ENCODE measurements at regions not wholly inside any gene's neighbourhood (a gene's known extent, or its start where the extent isn't known, plus 50 kb on each side); places are given as distances from the start of the nearest gene placed in this dataset.

DNA sequence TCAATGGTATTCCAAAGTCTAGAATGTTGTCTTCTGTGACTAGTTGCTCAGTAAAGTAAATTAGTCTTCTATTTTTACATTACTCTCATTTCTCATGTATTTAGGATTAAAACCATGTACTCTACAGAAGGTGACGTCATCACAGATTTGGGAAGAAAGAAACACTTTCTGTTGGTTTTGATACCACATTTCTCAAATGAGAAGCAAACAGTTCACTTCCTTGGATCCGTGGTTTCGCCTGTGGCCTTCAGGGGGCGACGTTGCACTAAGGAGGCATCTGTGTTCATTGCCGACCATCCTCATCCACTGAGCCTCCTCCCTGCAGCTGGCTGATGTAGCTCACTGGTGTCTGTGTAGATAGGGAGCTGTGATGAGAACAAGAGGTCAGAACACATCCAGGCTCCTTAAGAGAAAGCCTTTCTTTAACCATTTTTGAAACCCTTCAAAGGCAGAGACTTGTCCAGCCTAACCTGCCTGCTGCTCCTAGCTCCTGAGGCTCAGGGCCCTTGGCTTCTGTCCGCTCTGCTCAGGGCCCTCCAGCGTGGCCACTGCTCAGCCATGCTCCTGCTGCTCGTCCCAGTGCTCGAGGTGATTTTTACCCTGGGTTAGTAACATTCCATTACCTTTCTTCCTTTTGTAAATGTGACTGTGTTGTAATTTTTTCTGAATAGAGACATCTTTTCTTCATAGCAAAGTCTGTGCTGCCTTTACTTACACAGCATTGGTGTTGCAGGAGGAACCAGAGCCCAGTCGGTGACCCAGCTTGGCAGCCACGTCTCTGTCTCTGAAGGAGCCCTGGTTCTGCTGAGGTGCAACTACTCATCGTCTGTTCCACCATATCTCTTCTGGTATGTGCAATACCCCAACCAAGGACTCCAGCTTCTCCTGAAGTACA, 220.6 kb upstream of the OR4E1 start:
- ATAC-seq (replicated peaks; ENCODE audit: extremely low read depth, poor library complexity, severe bottlenecking) (peak; percentile 78), DNase-seq (ENCODE audit: low spot score in 2 of 2) (peak; percentile 15 to 21)
- peaks cover 9% of the 10 kb centered on the region for H3K27me3 Mint-ChIP-seq
- no peaks in the 10 kb centered on the region for H3K36me3 Mint-ChIP-seq (ENCODE audit: insufficient read depth)
- H3K4me1 Mint-ChIP-seq, result peaks cover 10% of the 10 kb centered on the region
- peak overlapping the region; percentile 79 for H3K27ac Mint-ChIP-seq (ENCODE audit: low read depth)
- H3K9me3 Mint-ChIP-seq, result no peaks in the 10 kb centered on the region
- peak overlapping the region; percentile 77 for H3K4me3 Mint-ChIP-seq

- Mint-ChIP-seq H3K36me3 (ENCODE audit: insufficient read depth) (peaks cover 3% of the 10 kb centered on the region), H3K4me1 (peaks cover 23% of the 10 kb centered on the region), H3K4me3 (no peak overlapping the region), H3K27ac (ENCODE audit: low read depth) (no peak overlapping the region), H3K9me3 (no peaks in the 10 kb centered on the region), H3K27me3 (peaks cover 9% of the 10 kb centered on the region)
- ATAC-seq (replicated peaks; ENCODE audit: extremely low read depth, poor library complexity, severe bottlenecking), result no peak
- no peak for DNase-seq (ENCODE audit: low spot score in 2 of 2)
Observed at GRCh38 chr14:21891921-21892320, 218.3 kb upstream of the OR4E1 start.

DNA sequence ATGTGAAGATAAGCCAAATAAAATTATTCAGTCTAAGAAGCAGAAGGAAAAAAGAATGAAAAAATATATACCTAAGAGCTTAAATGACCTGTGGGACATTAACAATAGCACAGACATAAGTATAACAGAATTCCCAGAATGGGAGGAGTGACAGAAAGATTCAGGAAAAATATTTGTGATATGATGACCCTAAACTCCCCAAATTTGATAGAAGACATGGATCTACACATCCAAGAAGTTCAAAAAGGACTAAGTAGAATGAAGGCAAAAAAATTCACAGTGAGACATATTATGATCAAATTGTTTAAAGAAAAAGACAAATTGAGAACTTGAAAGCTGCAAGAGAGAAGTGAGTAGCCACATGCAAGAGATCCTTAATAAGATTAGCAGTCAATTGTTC, 211.4 kb upstream of the OR4E1 start:
- Mint-ChIP-seq H3K4me3 (no peak overlapping the region), H3K27ac (ENCODE audit: low read depth) (no peak overlapping the region), H3K27me3 (no peaks in the 10 kb centered on the region), H3K9me3 (peaks cover 5% of the 10 kb centered on the region), H3K4me1 (peaks cover 26% of the 10 kb centered on the region), H3K36me3 (ENCODE audit: insufficient read depth) (peaks cover 3% of the 10 kb centered on the region)
- DNase-seq (ENCODE audit: low spot score in 2 of 2) (no peak), ATAC-seq (replicated peaks; ENCODE audit: extremely low read depth, poor library complexity, severe bottlenecking) (no peak)

DNA sequence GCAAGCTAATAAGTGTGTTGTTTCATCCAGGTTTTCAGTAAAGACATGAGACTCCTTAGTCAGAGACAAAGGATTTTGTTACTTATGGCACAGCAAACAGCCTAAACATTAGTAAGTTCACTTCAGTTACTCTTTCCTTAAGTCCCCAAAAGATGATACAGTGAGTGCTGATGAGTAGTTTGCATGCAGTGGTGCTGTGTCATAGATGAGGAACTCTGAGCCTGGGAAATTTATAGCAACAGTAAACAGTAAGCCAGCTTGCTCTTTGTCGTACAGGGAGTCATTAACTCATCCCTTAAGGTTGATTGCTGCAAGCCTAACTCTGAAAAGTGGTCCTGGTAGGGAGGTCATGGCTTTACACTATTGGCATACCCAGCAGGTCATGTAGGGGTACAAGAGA, 208.6 kb upstream of the OR4E1 start:
- H3K9me3 Mint-ChIP-seq, result peaks cover 5% of the 10 kb centered on the region
- no peak overlapping the region for H3K4me3 Mint-ChIP-seq
- peaks cover 22% of the 10 kb centered on the region for H3K4me1 Mint-ChIP-seq
- no peaks in the 10 kb centered on the region for H3K27me3 Mint-ChIP-seq
- H3K36me3 Mint-ChIP-seq (ENCODE audit: insufficient read depth), result no peaks in the 10 kb centered on the region
- H3K27ac Mint-ChIP-seq (ENCODE audit: low read depth), result no peak overlapping the region
- ATAC-seq (replicated peaks; ENCODE audit: extremely low read depth, poor library complexity, severe bottlenecking) (no peak), DNase-seq (ENCODE audit: low spot score in 2 of 2) (no peak)

- Mint-ChIP-seq H3K27ac (ENCODE audit: low read depth) (no peak overlapping the region), H3K9me3 (peaks cover 5% of the 10 kb centered on the region), H3K4me3 (no peak overlapping the region), H3K27me3 (no peaks in the 10 kb centered on the region), H3K4me1 (peaks cover 20% of the 10 kb centered on the region), H3K36me3 (ENCODE audit: insufficient read depth) (no peaks in the 10 kb centered on the region)
- DNase-seq (ENCODE audit: low spot score in 2 of 2), result no peak
- no peak for ATAC-seq (replicated peaks; ENCODE audit: extremely low read depth, poor library complexity, severe bottlenecking)
Observed at GRCh38 chr14:21880918-21881317, 207.3 kb upstream of the OR4E1 start.

DNA sequence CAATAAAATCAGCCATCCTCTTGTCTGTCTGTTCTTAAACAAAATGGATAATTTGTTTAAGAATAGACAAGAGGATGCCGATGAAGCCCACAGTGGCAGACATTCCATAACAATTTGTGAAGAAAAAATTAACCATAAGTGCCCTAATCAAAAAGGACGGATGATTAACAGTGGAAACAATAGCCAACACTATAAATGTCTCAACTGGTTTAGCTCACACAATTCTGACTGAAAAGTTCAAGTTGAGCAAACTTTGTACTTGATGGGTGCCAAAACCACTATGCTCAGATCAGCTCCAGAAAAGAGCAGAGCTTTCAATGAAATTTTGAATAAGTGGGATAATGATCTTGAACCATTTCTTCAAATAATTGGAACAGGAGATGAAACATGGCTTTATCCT, 202.2 kb upstream of the OR4E1 start:
- ATAC-seq (replicated peaks; ENCODE audit: extremely low read depth, poor library complexity, severe bottlenecking) (no peak), DNase-seq (ENCODE audit: low spot score in 2 of 2) (no peak)
- peak overlapping the region; percentile 25 for H3K27ac Mint-ChIP-seq (ENCODE audit: low read depth)
- H3K9me3 Mint-ChIP-seq, result no peaks in the 10 kb centered on the region
- no peak overlapping the region for H3K4me3 Mint-ChIP-seq
- no peaks in the 10 kb centered on the region for H3K27me3 Mint-ChIP-seq
- H3K4me1 Mint-ChIP-seq, result peaks cover 28% of the 10 kb centered on the region
- H3K36me3 Mint-ChIP-seq (ENCODE audit: insufficient read depth), result no peaks in the 10 kb centered on the region

- ATAC-seq (replicated peaks; ENCODE audit: extremely low read depth, poor library complexity, severe bottlenecking), result peak; percentile 60
- no peak for DNase-seq (ENCODE audit: low spot score in 2 of 2)
- H3K9me3 Mint-ChIP-seq, result no peaks in the 10 kb centered on the region
- H3K36me3 Mint-ChIP-seq (ENCODE audit: insufficient read depth), result no peaks in the 10 kb centered on the region
- H3K27me3 Mint-ChIP-seq, result no peaks in the 10 kb centered on the region
- peak overlapping the region; percentile 69 for H3K4me3 Mint-ChIP-seq
- H3K27ac Mint-ChIP-seq (ENCODE audit: low read depth), result peak overlapping the region; percentile 25
- H3K4me1 Mint-ChIP-seq, result peaks cover 26% of the 10 kb centered on the region
Observed at GRCh38 chr14:21874946-21875345, 201.3 kb upstream of the OR4E1 start.

- no peaks in the 10 kb centered on the region for H3K36me3 Mint-ChIP-seq (ENCODE audit: insufficient read depth)
- H3K4me3 Mint-ChIP-seq, result peak overlapping the region; percentile 69
- H3K27me3 Mint-ChIP-seq, result no peaks in the 10 kb centered on the region
- H3K9me3 Mint-ChIP-seq, result no peaks in the 10 kb centered on the region
- peak; percentile 84 for ATAC-seq (replicated peaks; ENCODE audit: extremely low read depth, poor library complexity, severe bottlenecking)
- H3K4me1 Mint-ChIP-seq, result peaks cover 27% of the 10 kb centered on the region
- no peak overlapping the region for H3K27ac Mint-ChIP-seq (ENCODE audit: low read depth)
- DNase-seq (ENCODE audit: low spot score in 2 of 2), result no peak
Observed at GRCh38 chr14:21874167-21874566, 200.5 kb upstream of the OR4E1 start.

- ATAC-seq (replicated peaks; ENCODE audit: extremely low read depth, poor library complexity, severe bottlenecking) (peak; percentile 96), DNase-seq (ENCODE audit: low spot score in 2 of 2) (peak; percentile 56 to 65)
- no peak overlapping the region for H3K27ac Mint-ChIP-seq (ENCODE audit: low read depth)
- peak overlapping the region; percentile 72 for H3K4me3 Mint-ChIP-seq
- H3K4me1 Mint-ChIP-seq, result peaks cover 20% of the 10 kb centered on the region
- no peaks in the 10 kb centered on the region for H3K9me3 Mint-ChIP-seq
- H3K36me3 Mint-ChIP-seq (ENCODE audit: insufficient read depth), result peaks cover 2% of the 10 kb centered on the region
- no peaks in the 10 kb centered on the region for H3K27me3 Mint-ChIP-seq
Observed at GRCh38 chr14:21868442-21869046, 194.9 kb upstream of the OR4E1 start.

DNA sequence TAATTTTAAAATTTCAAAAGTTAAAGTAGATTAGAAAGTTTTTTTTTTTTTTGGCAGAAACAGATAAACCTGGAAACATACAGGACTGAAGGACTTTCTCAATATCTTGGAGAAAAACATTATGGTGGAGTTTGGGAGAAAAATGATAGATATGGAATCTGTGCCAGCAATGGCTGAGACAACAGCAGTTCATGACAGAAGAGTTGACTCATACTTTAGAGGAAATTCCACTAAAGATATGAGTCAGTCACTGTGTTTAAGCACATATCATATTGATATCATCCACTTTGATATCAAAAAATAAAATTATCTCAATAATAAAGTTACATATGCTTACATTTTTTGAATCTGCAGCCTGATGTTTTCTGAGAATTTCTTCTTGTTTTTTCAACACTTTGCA, 193.9 kb upstream of the OR4E1 start:
- no peaks in the 10 kb centered on the region for H3K27me3 Mint-ChIP-seq
- no peak for DNase-seq (ENCODE audit: low spot score in 2 of 2)
- H3K27ac Mint-ChIP-seq (ENCODE audit: low read depth), result no peak overlapping the region
- no peak overlapping the region for H3K4me3 Mint-ChIP-seq
- H3K36me3 Mint-ChIP-seq (ENCODE audit: insufficient read depth), result peaks cover 5% of the 10 kb centered on the region
- ATAC-seq (replicated peaks; ENCODE audit: extremely low read depth, poor library complexity, severe bottlenecking), result no peak
- H3K4me1 Mint-ChIP-seq, result peaks cover 20% of the 10 kb centered on the region
- H3K9me3 Mint-ChIP-seq, result no peaks in the 10 kb centered on the region

DNA sequence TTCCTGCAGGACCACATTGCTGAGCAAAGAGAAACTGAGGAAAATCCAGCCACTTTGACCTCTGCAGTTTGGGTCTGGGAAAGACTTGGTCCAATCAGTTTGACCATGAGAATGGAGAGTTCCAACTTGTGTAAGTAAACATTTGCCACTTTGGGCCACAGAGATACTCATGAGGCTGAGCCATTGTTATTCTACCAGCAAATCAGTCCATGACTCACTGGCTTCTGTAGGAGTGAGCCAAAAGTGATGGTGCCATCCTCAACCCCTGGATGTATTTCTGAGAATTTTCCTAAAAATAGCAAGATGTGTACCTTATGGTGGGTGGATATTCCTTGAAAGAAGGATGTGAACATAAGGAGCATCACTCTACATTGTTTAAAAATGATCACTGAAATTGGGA, 192.9 kb upstream of the OR4E1 start:
- ATAC-seq (replicated peaks; ENCODE audit: extremely low read depth, poor library complexity, severe bottlenecking), result no peak
- H3K27ac Mint-ChIP-seq (ENCODE audit: low read depth), result no peak overlapping the region
- DNase-seq (ENCODE audit: low spot score in 2 of 2), result no peak
- peaks cover 5% of the 10 kb centered on the region for H3K36me3 Mint-ChIP-seq (ENCODE audit: insufficient read depth)
- no peaks in the 10 kb centered on the region for H3K27me3 Mint-ChIP-seq
- no peak overlapping the region for H3K4me3 Mint-ChIP-seq
- H3K4me1 Mint-ChIP-seq, result peaks cover 20% of the 10 kb centered on the region
- H3K9me3 Mint-ChIP-seq, result no peaks in the 10 kb centered on the region

- Mint-ChIP-seq H3K4me3 (peak overlapping the region; percentile 58), H3K4me1 (peaks cover 16% of the 10 kb centered on the region), H3K36me3 (ENCODE audit: insufficient read depth) (peaks cover 9% of the 10 kb centered on the region), H3K27me3 (peaks cover 12% of the 10 kb centered on the region), H3K27ac (ENCODE audit: low read depth) (no peak overlapping the region), H3K9me3 (no peaks in the 10 kb centered on the region)
- no peak for ATAC-seq (replicated peaks; ENCODE audit: extremely low read depth, poor library complexity, severe bottlenecking)
- no peak for DNase-seq (ENCODE audit: low spot score in 2 of 2)
Observed at GRCh38 chr14:21863289-21863688, 189.7 kb upstream of the OR4E1 start.

DNA sequence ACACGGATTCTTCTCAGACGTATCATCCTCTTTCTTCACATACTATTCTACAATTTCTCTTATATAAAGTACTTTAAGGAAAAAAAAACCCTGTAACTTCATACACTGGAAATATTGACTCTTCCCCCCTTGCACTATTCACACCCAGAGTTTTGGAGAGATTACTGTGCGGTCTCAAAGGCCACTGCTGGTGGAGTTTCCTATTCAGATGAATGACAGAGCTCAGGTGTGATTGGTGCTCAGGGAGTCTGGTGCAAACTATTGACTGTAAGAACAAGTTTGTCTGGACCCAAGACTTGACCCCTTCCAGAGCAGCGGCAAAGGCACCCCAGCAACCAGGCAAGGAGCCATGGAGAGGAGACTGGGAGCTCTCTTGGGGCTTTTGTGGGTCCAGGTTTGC, 187.5 kb upstream of the OR4E1 start:
- H3K4me1 Mint-ChIP-seq, result peaks cover 15% of the 10 kb centered on the region
- peaks cover 19% of the 10 kb centered on the region for H3K27me3 Mint-ChIP-seq
- no peak overlapping the region for H3K27ac Mint-ChIP-seq (ENCODE audit: low read depth)
- DNase-seq (ENCODE audit: low spot score in 2 of 2) (no peak), ATAC-seq (replicated peaks; ENCODE audit: extremely low read depth, poor library complexity, severe bottlenecking) (no peak)
- H3K36me3 Mint-ChIP-seq (ENCODE audit: insufficient read depth), result peaks cover 16% of the 10 kb centered on the region
- no peaks in the 10 kb centered on the region for H3K9me3 Mint-ChIP-seq
- H3K4me3 Mint-ChIP-seq, result peak overlapping the region; percentile 70

Measured in central memory CD8-positive, alpha-beta T cell (primary cell).